SK-N-MC (cell line): ENCODE measurements at regions not wholly inside any gene's neighbourhood (a gene's known extent, or its start where the extent isn't known, plus 50 kb on each side); places are given as distances from the start of the nearest gene placed in this dataset.

ENCODE experiments used
- DNase-seq: peaks from one replicate; pipeline ENCODE4 v3.0.0-alpha.2; 2011; ENCODE audit warnings: low read depth, low spot score
- H3K27ac ChIP-seq: fragments of 200-600 bp; sonication (generic); 2 replicates; pipeline ENCODE4 v1.5.1; 2016; ENCODE audit warnings: mixed run types
- H3K36me3 ChIP-seq: fragments of 200-600 bp; sonication (generic); 2 replicates; pipeline ENCODE4 v1.6.1; 2017; ENCODE audit warnings: antibody characterized with exemption, low read length, mixed read lengths; ENCODE audit not compliant: insufficient read depth
- H3K4me3 ChIP-seq: fragments of 200-600 bp; sonication (generic); 2 replicates; pipeline ENCODE4 v1.5.1; 2016
- H3K9ac ChIP-seq: fragments of 200-600 bp; sonication (generic); 2 replicates; pipeline ENCODE4 v1.8.0; 2017; ENCODE audit warnings: mixed run types, mixed read lengths; ENCODE audit not compliant: insufficient read length
- H3K9me3 ChIP-seq: fragments of 200-600 bp; sonication (generic); 2 replicates; pipeline ENCODE4 v1.6.1; 2017; ENCODE audit warnings: low read depth, mild to moderate bottlenecking, antibody characterized with exemption, low read length, moderate library complexity, mixed read lengths
- EZH2 ChIP-seq: fragments of 200-600 bp; sonication (generic); IDR thresholded peaks from one replicate; pipeline ENCODE4 v1.6.1; 2017; ENCODE audit warnings: antibody characterized with exemption
- FOXP2 ChIP-seq: optimal IDR thresholded peaks from 2 replicates; pipeline ENCODE3; 2011; ENCODE audit warnings: mild to moderate bottlenecking, moderate library complexity; ENCODE audit not compliant: insufficient read depth; ENCODE audit errors: extremely low read length, control extremely low read depth
- POLR2AphosphoS5 ChIP-seq: IDR thresholded peaks from 2 replicates; pipeline ENCODE4 v1.6.1; 2012; ENCODE audit warnings: mild to moderate bottlenecking, low read depth, low read length, borderline replicate concordance

DNA sequence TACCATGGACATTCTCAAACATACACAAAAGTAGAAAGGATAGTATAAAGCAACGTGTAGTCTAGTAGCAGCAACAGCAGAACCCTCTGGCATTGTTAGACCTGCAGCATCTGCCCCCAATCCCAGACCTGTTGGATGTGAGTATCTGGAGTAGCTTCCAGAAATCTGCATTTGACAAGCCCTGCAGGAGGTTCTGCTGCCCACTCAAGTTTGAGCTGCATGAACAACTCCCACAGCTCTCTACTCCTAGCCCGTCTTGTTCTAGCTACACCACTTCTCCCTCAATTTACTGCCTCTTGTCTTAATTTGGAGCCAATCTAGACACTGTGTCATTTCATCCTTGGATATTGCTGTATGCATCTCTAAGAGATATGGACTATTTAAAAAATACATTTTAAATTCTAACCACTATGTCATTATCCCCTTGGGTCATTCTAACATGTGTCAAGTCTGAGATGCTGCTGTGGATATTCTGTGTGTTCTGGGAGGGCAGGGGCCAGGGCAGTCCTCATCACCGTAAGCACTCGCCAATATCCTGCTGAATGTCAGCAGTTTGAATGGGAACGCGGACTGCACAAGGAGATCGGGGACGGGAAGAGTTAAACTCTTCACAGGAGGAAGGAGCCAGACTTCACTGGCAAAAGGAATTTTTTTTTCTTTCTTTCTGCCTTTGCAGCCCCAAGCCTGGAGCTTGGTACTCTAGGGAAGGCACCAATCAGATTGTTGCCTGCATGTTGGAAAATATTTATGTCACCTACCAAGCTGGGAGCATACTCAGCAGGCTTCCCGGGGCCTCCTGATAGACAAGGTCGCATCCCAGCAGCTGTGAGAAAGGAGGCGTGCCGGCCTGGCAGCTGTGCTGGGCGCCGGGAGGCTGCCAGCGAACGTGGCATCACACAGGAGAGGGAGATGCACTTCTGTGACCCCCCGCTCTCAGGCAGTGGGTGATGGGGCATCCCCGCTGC, 429.0 kb downstream of the MIAT start:
- Histone ChIP-seq H3K9me3 (no peaks in the 10 kb centered on the region), H3K9ac (no peak overlapping the region), H3K36me3 (no peaks in the 10 kb centered on the region), H3K4me3 (no peak overlapping the region), H3K27ac (no peak overlapping the region)
- DNase-seq = no peak
- TF ChIP-seq FOXP2 = no peak
- no peak for TF ChIP-seq POLR2AphosphoS5
- no peak for TF ChIP-seq EZH2

DNA sequence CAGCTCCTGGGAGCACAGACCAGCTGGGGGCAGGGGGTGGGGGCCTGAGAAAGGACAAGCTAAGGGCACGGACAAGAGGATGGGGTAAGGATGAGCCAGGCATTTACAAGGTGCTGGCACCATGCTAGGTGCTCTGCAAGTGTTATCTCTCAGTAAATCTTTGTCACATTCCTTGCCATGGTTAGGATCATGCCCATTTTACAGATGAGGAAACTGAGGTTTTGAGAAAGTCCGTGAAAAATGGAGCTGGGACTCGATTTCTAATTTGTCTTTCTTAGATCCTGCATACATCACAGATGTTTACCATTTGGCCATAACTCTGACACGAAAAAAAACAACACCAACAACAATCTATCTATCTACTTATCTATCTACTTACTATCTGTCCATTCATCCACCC, 429.7 kb downstream of the MIAT start:
- TF ChIP-seq FOXP2 (no peak), EZH2 (no peak), POLR2AphosphoS5 (no peak)
- Histone ChIP-seq H3K36me3 (no peaks in the 10 kb centered on the region), H3K4me3 (no peak overlapping the region), H3K9ac (no peak overlapping the region), H3K27ac (no peak overlapping the region), H3K9me3 (no peaks in the 10 kb centered on the region)
- no peak for DNase-seq

DNA sequence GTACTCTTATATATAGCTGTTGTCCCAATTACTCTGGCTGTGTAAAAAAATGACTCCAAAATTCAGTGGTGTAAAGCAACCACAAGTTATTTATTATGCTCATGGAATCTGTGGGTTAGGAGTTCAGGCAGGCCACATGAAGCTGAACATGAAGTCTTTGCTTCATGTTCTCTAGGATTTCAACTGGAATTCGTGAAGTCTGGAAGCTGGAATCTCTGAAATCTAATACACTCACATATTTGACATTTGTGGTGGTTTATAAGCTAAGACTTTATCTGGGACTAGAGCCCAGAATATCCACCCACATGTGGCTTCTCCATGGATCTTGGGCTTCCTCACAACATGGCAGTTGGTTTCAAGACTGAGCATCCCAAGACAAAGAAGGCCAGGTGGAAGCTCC, 430.6 kb downstream of the MIAT start:
- H3K36me3 ChIP-seq = no peaks in the 10 kb centered on the region
- H3K9ac ChIP-seq = no peak overlapping the region
- H3K9me3 ChIP-seq = no peaks in the 10 kb centered on the region
- no peak for DNase-seq
- no peak for TF ChIP-seq POLR2AphosphoS5
- TF ChIP-seq FOXP2 = no peak
- no peak for TF ChIP-seq EZH2
- no peak overlapping the region for H3K4me3 ChIP-seq
- H3K27ac ChIP-seq = no peak overlapping the region

DNA sequence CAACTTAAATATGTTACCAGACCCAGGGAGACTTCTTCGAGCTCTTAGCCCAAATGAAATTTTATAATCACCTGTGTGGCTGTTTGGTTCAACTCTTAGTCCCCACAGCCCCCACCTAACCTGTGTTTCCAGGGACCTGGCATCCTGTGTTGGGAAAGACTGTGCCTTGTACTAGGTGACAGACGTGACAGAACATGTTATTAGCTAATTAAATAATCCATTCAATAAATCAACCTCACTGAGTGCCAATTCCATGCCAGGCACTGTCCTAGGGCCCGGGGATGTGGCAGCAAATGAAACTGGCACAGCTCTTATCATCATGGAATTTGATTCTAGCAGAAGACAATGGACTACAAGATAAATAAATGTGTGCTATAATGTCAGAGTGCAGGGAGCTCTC, 431.9 kb downstream of the MIAT start:
- TF ChIP-seq EZH2 (no peak), POLR2AphosphoS5 (no peak), FOXP2 (no peak)
- DNase-seq = no peak
- no peak overlapping the region for H3K27ac ChIP-seq
- no peaks in the 10 kb centered on the region for H3K36me3 ChIP-seq
- no peak overlapping the region for H3K9ac ChIP-seq
- H3K9me3 ChIP-seq = no peaks in the 10 kb centered on the region
- no peak overlapping the region for H3K4me3 ChIP-seq

DNA sequence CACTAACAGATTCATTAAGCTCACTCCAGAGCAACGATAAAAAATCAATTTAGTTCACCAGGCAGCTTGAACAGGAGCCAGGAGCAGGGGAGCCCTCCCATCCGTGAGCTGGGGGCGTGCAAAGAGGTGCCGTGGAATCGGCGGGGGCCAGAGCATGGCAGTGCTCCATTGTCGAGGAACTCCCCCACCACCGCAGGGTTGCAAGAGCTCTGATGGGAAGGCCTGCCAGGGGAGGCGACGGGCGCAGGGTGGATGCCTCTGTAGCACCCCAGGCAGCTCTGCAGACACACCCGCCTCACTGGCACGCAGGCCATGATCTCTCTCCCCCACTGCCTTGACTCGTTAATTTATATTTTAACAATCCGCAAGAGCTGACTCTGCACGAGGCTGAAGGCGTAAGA, 433.2 kb downstream of the MIAT start:
- Histone ChIP-seq H3K9ac (no peak overlapping the region), H3K4me3 (peak overlapping the region; percentile 35; the same call in 1 of the 2 replicates), H3K9me3 (no peaks in the 10 kb centered on the region), H3K36me3 (no peaks in the 10 kb centered on the region), H3K27ac (no peak overlapping the region)
- no peak for DNase-seq
- TF ChIP-seq EZH2 (no peak), FOXP2 (no peak), POLR2AphosphoS5 (no peak)

- Histone ChIP-seq H3K9ac (no peak overlapping the region), H3K36me3 (no peaks in the 10 kb centered on the region), H3K27ac (no peak overlapping the region), H3K4me3 (no peak overlapping the region), H3K9me3 (no peaks in the 10 kb centered on the region)
- no peak for DNase-seq
- no peak for TF ChIP-seq FOXP2
- TF ChIP-seq POLR2AphosphoS5 = no peak
These were observed 436.0 kb downstream of the MIAT start for GRCh38 chr22:27093422-27093821.

- Histone ChIP-seq H3K9me3 (no peaks in the 10 kb centered on the region), H3K36me3 (no peaks in the 10 kb centered on the region), H3K9ac (no peak overlapping the region), H3K4me3 (no peak overlapping the region), H3K27ac (no peak overlapping the region)
- no peak for DNase-seq
- TF ChIP-seq POLR2AphosphoS5 (no peak), EZH2 (no peak), FOXP2 (no peak)
These were observed 437.4 kb downstream of the MIAT start for GRCh38 chr22:27094633-27095308.

DNA sequence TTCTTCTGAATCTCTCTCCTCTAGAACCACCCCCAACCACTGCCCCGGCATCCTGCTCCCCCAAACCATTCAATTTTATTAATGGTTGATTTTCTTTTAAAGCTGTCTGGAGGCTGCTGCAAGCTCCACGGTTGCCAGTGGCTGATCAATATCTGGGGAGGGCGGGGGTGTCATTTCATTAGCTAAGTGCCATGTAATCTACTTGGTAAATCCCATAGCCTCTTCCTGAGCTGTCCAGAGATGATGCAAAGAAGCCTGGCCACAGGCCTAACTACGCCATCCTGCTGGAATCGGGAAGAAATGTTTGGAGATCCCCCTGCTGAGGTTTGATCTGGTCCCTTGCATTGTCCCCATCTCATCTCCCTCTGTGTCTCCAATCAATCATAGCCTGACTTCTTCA, 440.1 kb downstream of the MIAT start:
- DNase-seq = no peak
- Histone ChIP-seq H3K27ac (no peak overlapping the region), H3K4me3 (no peak overlapping the region), H3K9me3 (no peaks in the 10 kb centered on the region), H3K36me3 (no peaks in the 10 kb centered on the region), H3K9ac (no peak overlapping the region)
- TF ChIP-seq POLR2AphosphoS5 (no peak), FOXP2 (no peak), EZH2 (no peak)
